ENCODE measurements at regions not wholly inside any gene's neighbourhood (a gene's known extent, or its start where the extent isn't known, plus 50 kb on each side); places are given as distances from the start of the nearest gene placed in this dataset.

DNA sequence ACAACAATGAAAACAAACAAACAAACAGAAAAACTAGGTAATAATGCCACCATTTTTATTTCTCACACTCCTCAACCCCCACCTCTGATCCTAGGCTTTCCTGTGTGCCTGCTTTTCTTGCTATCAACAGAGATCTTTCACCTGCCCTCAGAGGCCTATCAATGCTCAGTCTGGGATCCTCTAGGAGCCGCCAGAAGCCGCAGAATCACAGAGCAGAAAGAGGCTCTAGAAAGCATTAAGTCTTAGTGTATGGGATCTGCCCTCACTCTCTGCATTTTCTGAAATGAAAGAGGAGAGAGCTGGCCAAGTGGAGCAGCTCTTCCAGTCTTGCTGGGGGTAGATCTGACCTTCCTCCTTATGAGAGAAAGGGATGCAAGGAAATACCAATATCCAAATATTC lies 306.8 kb downstream of the TUSC7 start:
- TF ChIP-seq, protein P1, sequence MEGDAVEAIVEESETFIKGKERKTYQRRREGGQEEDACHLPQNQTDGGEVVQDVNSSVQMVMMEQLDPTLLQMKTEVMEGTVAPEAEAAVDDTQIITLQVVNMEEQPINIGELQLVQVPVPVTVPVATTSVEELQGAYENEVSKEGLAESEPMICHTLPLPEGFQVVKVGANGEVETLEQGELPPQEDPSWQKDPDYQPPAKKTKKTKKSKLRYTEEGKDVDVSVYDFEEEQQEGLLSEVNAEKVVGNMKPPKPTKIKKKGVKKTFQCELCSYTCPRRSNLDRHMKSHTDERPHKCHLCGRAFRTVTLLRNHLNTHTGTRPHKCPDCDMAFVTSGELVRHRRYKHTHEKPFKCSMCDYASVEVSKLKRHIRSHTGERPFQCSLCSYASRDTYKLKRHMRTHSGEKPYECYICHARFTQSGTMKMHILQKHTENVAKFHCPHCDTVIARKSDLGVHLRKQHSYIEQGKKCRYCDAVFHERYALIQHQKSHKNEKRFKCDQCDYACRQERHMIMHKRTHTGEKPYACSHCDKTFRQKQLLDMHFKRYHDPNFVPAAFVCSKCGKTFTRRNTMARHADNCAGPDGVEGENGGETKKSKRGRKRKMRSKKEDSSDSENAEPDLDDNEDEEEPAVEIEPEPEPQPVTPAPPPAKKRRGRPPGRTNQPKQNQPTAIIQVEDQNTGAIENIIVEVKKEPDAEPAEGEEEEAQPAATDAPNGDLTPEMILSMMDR (IDR thresholded peaks at IDR 0.05), result no peak
- no peak for TF ChIP-seq POLR2A (IDR thresholded peaks at IDR 0.05)

Measured in Peyer's patch (tissue), 4 donors.